Glomerular visceral epithelial cell (primary cell): ENCODE measurements at regions not wholly inside any gene's neighbourhood (a gene's known extent, or its start where the extent isn't known, plus 50 kb on each side); places are given as distances from the start of the nearest gene placed in this dataset.

Experiments used
- DNase-seq: peaks from one replicate; pipeline ENCODE4 v3.0.0-alpha.2; 2016; ENCODE audit errors: extremely low spot score

DNA sequence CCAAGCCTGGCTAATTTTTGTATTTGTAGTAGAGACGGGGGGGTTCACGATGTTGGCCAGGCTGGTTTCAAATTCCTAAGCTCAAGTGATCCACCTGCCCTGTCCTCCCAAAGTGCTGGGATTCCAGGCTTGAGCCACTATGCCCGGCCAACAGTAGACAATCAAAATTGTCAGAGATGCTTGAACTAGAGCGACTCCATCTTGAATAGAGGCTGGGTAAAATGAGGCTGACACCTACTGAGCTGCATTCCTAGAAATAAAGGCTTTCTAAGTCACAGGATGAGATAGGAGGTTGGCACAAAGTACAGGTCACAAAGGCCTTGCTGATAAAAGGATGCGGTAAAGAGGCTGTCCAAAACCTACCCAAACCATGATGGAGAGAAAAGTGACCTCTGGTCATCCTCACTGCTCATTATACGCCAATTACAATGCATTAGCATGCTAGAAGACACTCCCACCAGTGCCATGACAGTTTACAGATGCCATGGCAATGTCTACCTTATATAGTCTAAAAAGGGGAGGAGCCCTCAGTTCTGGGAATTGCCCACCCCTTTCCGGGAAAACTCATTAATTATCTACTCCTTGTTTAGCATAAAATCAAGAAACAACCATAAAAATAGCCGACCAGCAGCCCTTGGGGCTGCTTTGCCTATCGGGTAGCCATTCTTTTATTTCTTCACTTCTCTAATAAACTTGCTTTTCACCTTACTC is 134.5 kb downstream of the BAMBI start:
- no peak for DNase-seq

DNA sequence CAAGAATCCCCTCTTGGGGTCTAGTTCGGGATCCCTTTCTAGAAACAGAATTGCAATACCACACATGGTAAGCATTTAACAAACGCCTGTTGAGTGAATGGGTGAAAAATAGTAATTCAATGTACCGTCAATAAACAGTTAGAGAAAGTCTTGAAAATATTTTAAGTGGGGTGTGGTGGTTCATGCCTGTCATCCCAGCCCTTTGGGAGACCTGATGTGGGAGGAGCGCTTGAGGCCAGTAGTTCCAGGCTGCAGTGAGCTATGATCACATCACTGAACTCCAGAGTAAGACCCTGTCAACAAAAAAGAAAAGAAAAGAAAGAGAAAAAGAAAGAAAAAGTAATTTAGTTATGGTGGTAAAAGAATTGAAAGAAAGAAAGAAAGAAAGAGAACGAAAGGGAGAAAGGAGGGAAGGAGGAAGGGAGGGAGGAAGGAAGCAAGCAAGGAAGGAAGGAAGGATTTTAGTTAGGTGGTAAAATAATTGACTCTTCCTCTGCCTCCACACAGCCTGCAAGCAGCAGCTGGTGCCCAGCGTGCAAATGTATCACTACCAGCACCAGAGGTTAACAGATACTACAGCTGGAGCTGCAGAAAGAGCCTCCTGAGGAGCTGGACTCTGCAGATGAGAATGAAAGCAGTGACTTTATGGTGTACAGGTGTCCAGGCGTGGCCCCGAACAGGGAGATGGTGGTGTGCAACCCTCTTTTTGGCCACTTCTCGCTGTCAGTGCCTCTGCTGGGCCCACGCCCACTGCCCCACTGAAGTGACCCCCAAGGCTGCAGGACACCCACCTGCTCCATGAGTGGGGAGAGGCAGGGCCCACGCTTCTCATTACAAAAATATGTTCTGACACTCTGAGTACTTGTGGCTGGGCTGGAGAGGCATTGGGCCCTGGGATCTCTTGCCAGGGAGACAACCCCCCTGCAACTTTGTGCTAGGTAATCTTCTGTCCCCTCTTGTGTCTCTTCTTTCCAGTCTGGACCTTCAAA is 135.4 kb downstream of the BAMBI start:
- DNase-seq = no peak

DNA sequence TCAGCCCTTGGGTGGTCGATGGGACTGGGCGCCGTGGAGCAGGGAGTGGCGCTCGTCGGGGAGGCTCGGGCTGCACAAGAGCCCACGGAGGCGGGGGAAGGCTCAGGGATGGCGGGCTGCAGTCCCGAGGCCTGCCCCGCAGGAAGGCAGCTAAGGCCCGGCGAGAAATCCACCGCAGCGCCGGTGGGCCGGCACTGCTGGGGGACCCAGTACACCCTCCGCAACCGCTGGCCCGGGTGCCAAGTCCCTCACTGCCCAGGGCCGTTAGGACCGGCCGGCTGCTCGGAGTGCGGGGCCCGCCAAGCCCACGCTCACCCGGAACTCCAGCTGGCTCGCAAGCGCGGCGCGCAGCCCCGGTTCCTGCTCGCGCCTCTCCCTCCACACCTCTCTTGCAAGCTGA is 138.4 kb downstream of the BAMBI start:
- DNase-seq = no peak

DNA sequence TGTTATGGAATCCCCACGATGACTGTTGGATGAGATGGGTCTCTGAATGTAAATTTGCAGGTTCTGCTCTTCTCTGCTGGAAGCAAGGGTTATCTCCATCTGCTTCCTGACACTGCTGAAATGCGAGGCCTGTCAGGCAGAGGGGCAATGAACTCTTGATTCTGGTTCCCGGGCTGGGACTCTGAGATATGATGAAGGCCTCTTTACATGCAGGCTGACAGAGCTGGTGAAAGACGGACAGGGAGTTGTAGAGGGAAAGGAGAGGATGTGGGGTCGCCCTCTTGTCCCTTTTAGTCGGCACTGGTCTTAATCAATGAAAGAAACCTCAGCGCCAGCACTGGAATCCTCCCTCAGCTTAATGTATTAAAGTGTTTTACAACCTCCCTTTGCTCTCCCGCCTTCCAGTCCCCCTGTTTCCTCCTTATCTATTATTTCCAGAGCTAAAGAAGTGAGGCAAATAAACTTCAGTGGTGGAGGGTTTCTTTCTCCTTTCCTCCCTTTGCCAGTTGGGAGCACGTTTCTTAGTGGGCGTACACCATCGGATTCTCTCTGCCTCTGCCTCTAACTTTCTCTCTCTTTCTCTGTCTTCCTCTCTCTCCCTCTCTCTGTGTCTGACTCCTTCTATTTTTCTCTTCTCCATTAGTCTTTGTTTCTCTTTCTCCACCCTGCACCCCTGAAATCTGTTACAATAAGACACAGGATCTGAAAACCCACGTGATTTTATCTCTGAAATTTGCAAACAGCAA is 145.6 kb downstream of the BAMBI start:
- no peak for DNase-seq

DNA sequence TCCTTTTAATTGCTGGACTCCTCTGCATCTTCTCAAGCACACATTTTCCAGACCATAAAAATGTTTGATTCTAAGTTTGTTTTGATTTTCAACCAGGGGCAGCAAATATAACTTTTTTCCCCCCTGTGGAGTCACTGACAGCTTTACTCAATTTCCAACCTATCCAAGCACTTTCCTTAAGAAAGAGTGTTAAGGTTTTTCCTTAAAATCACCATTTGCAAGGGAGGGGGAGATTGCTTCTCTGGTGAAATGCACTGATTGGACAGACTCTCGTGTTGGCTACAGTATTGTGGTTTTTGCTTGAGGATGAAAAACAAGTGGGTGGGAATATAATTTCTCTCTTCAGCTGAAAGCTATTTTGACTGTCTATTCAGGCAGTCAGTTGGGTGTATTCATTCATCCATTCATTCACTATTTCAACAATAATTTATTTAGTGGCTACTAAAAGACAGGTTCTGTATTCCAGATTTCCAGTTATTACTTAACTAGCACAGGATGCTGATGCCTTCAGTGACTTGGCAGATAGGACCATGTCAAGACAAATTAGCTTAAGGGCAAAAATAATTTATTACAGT is 146.3 kb downstream of the BAMBI start:
- no peak for DNase-seq

DNA sequence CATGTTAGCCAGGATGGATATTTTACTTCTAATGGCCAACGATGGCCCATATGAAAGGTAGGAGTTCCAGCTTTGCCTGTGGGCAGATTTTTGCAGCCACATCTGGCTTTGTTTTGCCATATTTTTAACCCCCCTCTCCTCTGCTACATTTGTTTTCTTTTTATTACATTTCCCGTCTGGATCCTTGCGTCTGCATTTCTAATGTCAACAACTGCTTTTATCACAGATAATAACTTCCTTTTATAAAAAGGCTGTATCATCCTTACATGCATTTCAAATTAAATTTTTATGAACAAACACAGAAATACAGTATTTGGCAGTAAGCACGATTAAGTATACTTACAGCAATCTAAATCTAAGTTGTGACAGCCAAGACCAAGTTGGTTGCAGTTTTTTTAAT is 156.0 kb downstream of the BAMBI start:
- DNase-seq = no peak

DNA sequence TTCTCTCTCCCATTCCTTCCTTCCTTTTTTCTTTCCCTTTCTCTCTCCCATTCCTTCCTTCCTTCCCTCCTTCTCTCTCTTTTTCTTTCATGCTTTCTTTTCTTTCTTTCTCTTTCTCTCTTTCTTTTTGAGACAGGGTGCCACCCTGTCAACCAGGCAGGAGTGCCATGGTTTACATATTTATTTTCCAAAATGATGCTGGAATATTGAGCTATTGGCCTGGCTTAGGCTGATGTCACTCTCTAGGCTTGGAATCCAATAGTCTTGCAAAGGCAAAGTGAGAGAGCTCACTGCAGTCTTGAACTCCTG is 159.1 kb downstream of the BAMBI start:
- DNase-seq = no peak

DNA sequence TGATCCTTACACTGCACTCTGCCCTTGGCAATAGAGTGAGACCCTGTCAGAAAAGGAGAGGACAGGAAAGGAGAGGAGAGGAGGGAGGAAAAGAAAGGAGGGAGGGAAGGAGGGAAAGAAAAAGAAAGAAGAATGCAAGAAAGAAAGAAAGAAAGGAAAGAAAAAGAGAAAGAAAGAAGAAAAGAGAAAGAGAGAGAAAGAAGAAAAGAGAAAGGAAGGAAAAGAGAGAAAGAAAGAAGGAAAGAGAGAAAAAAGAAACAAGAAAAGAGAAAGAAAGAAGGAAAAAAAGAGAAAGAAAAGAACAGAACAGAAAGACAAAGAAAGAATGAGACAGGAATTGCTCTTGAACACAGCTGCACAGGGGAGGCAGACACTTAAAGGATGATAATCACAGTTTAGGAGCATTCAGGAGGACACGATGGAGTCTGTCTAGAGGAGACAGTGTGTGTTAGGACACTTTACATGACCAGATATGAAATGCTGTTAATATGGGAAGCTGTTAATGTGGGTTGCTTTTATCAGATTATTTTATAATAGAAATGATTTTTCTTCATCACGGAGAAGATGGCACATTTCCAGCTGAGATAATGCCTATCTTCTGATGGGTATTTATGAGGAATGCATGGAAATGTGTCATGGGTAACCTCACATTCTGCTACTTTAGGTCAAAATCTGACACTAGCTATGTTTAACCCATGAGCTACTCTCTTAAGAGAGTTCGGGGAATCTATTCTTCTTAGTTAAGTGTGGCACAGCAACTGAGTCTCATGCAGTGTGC is 160.5 kb downstream of the BAMBI start:
- peak; percentile 6 for DNase-seq

DNA sequence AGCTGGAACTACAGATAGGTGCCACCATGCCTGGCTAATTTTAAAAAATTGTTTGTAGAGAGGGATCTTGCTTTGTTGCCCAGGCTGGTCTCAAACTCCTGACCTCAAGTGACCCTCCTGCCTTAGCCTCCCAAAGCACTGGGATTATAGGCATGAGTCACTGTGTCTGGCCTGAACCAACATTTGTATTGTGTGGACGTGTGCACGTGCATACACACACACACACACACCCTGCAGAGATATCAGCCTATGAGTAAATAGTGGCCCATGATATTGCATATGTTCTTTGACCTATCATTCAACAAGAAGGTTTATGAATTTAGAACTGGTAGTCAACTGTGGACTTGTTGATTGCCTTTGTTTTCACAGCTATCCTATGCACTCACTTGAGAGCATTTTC is 161.6 kb downstream of the BAMBI start:
- no peak for DNase-seq

DNA sequence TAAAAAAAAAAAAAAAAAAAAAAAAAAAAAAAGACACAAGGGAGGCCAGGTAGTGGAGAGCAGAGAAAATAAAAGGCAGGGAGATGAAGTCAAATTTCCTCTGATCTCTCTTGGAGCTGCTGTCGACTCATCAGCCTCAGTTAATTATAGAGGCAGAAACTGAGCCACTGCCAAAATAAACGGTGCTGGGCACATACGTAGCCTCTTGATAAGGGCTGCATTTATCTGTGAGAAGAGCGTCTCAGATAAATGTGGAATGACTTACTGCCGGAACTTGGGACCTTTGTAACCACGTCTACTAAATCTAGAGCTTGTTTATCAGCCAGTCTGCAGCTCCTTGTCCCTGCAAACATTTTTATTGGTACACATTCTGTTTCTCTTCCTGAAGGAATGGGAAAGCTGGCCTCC is 162.3 kb downstream of the BAMBI start:
- DNase-seq = peak; percentile 51

DNA sequence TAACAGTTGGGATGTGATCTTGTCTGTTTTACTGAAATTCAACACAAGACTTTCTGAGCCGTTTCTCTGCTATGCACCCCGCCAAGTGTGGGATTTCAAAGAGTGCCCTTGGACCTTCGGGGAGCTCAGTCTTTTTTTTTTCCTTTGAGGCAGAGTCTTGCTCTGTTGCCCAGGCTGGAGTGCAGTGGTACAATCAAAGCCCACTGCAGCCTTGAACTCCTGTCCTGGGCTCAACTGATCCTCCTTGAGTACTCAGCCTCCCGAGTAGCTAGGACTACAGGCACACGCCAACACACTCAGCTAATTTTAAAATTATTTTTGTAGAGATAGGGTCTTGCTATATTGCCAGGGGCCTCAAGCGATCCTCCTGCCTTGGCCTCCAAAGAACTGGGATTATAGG is 162.9 kb downstream of the BAMBI start:
- DNase-seq = no peak

DNA sequence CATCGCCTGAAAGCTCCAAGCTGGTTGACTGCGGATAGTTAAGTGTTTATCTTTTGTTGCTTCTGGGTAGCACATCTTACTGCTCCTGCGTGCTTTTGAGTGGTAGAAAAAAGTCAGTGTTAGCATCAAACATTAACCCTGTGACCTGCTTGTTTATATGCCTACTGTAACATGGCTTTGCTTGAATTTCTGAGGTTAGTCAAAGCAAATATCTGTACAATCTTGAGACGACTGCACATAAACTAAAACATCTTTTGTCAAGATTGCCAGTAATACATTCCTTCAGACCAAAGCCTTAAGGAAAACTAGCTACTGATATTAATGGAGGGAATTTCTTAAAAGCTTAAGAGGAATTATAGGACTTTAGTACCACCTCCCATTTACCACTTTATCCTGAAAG is 163.7 kb downstream of the BAMBI start:
- DNase-seq = no peak

DNA sequence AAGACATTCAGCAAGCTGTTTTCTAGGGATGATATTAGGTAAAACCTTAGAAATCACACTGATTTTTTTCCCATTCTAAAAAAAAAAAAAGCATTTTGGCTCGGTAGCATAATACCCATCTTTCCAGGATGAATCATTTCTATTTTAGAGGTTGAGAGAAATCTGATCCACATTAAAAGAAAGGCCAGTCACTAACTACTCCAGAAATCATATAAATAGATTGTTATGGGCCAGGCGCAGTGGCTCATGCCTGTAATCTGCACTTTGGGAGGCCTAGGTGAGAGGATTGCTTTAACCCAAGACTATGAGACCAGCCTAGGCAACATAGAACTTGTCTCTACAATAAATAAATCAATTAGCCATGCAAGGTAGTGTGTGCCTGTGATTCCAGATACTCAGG is 164.3 kb downstream of the BAMBI start:
- DNase-seq = peak; percentile 23

DNA sequence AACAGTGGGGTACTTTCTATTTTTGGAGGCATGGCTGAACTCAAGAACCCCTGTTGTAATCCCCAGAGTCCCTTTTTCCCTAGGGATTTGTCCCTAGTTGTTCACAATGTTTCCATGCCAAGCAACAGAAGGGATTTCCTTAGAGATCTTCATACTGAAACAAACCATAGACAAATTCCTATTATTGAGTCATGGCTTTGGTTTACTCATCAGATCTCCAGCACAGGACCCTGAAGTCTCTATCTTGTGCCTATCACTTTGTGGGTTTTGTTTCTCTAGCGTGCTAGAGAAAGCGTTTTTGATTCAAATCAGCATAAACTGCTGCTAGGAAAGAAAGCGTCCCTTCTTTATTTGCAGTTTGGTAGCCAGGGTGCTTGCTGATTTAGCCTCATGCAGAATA is 165.0 kb downstream of the BAMBI start:
- DNase-seq = peak; percentile 68

DNA sequence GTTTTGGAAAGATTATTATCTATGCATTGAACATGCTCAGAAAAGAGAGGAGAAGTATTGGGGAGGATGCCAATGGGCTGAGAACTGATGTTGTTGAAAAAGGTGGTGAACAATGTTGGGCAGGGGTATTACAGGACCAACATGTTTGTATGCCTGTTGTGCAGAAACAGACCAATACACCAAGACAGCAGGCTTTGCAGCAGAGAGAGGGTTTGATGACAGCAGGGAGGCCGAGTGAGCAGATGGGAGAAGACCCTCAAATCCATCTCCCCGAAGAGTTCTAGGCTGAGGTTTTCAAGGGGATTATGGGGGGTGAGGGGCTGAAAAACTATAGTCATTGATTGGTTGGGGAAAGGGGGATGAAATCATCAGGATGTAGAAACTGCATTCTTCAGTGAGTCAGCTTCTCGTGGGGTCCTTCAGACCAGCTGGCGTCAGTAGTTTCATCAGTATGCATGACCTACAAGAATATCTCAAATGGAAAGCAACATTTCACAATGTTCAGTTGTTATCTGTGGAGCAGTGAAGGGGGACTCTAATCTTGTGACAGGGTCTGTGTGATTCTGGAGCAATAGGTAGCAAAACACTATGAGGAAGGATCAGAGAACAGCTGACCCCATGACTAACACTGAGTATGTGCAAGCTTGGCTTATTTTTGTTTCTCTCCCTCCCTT is 167.8 kb downstream of the BAMBI start:
- no peak for DNase-seq

DNA sequence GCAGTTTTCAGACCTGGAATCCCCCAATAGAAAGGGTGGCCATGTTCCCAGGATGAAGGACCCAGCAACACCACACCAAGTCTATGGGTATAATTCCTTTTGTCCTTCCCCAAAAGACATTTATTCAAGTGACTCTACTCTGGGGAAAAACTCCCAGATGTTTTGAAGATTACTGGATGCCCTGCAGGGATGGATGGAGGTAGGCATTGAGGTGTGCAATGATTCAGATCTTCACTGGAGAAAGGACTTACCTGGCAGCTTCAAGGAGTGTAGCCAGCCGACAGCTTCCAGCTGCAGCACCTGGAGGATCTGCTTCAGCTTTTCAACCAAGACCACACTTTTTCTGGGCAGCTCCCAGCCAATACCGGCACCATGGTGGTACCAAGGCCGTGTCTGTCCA is 172.0 kb downstream of the BAMBI start:
- no peak for DNase-seq

DNA sequence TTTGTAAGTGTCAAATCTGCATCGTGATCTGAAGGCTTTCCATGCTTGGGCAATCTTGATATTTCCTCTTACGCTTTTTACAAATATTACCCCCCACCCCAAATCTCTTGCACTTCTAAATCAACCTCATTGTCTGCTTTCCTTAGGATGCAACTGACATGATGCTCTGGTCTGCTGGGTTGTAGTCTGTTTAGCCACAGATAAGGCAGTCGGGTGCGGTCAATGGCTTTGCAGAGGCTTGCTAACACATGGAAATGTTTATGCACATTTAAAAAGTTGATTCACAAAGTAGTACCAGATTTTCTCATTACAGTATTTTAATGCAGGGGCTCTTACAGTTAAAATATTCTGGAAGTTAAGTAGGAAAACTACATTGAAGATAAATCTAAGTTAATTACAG is 172.5 kb downstream of the BAMBI start:
- no peak for DNase-seq

DNA sequence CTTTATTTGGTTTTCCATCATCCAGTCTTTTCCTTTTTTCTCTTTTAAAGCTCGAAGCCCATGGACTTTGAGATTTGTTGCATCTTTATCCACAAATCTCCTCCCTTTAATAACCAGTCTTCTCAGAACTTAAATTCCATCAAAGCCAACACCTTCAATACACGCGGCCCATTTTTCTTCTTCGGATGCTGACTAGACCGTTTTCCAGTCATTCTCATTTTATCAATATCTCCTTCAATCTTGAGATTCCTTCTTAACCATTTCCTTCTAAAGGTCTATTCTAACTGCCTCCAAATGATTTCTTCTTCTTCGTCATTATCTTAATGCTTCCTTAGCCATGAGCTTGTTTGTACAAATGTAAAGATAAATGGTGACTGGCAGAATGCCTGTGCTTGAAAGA is 173.5 kb downstream of the BAMBI start:
- no peak for DNase-seq

DNA sequence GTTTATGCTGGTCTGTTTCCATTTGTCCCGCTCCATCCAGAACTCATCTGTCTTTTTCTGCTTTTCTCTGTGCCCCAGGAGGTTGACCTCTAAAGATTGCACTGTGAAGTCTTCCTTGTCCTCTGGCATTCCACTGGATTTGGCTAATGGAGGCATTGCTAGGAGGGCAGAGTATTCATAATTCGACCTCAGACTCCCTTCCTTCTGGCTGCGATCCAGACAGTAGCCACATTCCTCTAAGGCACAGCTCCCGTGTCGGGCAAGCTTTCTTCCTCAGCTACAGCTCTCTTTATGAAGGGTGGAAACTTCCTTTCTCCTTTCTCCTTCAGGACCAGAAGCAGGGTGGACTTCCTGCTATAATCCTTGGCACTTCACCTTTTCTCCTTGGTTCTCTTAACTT is 175.9 kb downstream of the BAMBI start:
- peak; percentile 76 for DNase-seq

DNA sequence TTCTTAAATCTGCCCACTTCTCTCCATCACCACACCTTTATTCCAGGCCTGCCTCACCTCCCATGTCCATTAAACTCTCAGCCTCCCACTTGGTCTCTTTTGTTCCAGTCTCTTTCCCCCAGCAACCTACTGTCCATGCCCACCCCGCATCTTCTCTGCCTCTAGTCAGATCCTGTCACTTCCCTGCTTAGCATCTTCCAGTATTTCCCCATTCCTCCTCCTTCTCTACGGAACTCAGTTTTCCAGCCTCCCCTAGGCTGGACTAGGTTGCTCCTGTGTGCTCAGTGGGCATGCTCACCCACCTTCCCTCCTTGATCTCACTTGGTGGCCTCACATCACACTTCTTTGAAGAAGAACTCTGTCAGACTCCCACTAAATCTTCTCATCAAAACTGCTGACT is 179.8 kb downstream of the BAMBI start:
- DNase-seq = no peak

DNA sequence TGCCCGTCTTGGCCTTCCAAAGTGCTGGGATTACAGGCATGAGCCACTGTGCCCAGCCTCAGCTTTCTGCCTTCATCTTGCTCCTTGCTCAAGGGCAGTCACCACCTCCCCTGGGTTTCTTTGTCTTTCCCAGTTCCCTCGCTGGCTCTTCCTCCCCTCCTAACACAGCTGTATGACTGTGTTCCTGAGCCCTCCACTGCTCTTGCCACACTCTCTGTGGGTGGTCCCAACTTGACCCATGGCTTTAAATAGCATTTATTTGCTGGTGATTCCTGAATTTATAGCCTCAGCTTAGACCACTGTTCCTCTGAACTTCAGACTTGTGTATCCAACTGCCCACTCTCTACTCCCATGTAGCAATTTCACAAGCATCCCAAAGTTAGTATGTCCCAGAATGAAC is 181.3 kb downstream of the BAMBI start:
- DNase-seq = no peak
